HepG2 (cell line): ENCODE measurements at regions not wholly inside any gene's neighbourhood (a gene's known extent, or its start where the extent isn't known, plus 50 kb on each side); places are given as distances from the start of the nearest gene placed in this dataset.

Experiments used
- ATAC-seq: fragments of 200-7000 bp; cut with Tn5 transposase; 3 replicates; pipeline ENCODE4 v1.9.1; 2020; ENCODE audit warnings: mild to moderate bottlenecking, moderate library complexity
- BruUV-seq: library from RNA; stranded (reverse); fragments of 400-500 nt; replicated peaks from 2 replicates; lab custom pipeline; 2021; lab: Mats Ljungman, UMichigan
- CTCF ChIA-PET: fragments of 300-600 bp; formaldehyde crosslinking; extraction: SDS; loops from one replicate; lab custom pipeline; 2021; ENCODE audit warnings: low total read pairs, inconsistent platforms, low intra/inter-chr PET ratio; lab: Yijun Ruan, JAX
- POLR2A ChIA-PET: fragments of 350-600 bp; sonication (Branson Sonifier 250); formaldehyde crosslinking; loops from one replicate; lab custom pipeline; 2020; ENCODE audit warnings: antibody characterized with exemption, inconsistent platforms; lab: Yijun Ruan, JAX
- DNase-seq: peaks from one replicate; pipeline ENCODE4 v3.0.0-alpha.2; 2015; ENCODE audit warnings: low spot score
- FAIRE-seq: peaks from 3 replicates; lab custom pipeline; 2011; peaks lifted over from hg19 to GRCh38; lab: Jason Lieb, UNC
- H2AFZ ChIP-seq: one replicate; pipeline ENCODE4 v1.6.1; 2011; ENCODE audit warnings: low read length, inconsistent platforms
- H3K27ac ChIP-seq: fragments of 300-600 bp; 3 replicates; pipeline ENCODE4 v1.8.0; 2011; ENCODE audit warnings: mixed run types, mild to moderate bottlenecking, mixed read lengths, low read length, inconsistent platforms; ENCODE audit not compliant: insufficient read depth; ENCODE audit errors: extremely low read length
- H3K27me3 ChIP-seq, 2 experiments: fragments of 200-600 bp in 1 of 2; 2 replicates in 1 of 2; 3 replicates in 1 of 2; pipeline versions ENCODE4 v1.6.0 to v1.8.0; 2011; ENCODE audit warnings: low read length in 2 of 2, mild to moderate bottlenecking in 2 of 2, moderate library complexity in 2 of 2, inconsistent platforms in 1 of 2; ENCODE audit not compliant: insufficient read depth in 2 of 2, control insufficient read depth in 1 of 2
- H3K36me3 ChIP-seq, 2 experiments: fragments of 200-600 bp in 1 of 2; replicated peaks in 1 of 2; 2 replicates in 1 of 2; 3 replicates in 1 of 2; pipeline versions ENCODE4 v1.5.1 to v1.8.0; 2011; ENCODE audit warnings: low read length in 2 of 2, inconsistent platforms in 1 of 2; ENCODE audit not compliant: insufficient read depth in 2 of 2, control insufficient read depth in 1 of 2
- H3K4me1 ChIP-seq: 2 replicates; pipeline ENCODE4 v1.5.1; 2012; ENCODE audit warnings: low read length, inconsistent platforms; ENCODE audit not compliant: insufficient read depth
- H3K4me2 ChIP-seq: 2 replicates; pipeline ENCODE4 v1.6.0; 2011; ENCODE audit warnings: low read depth, low read length, inconsistent platforms
- H3K4me3 ChIP-seq, 3 experiments: fragments of 200-600 bp in 1 of 3; sonication (generic), shearing (Covaris generic) in 1 of 3; replicated peaks in 1 of 3; 2 replicates each; pipeline ENCODE4 v1.5.1; 2011 to 2016; ENCODE audit warnings: low read length in 3 of 3, inconsistent platforms in 2 of 3, low read depth in 2 of 3, mild to moderate bottlenecking in 2 of 3, control low read depth in 1 of 3, mixed read lengths in 1 of 3; ENCODE audit not compliant: insufficient read depth in 1 of 3
- H3K79me2 ChIP-seq: one replicate; pipeline ENCODE4 v1.6.1; 2011; ENCODE audit warnings: low read length, inconsistent platforms; ENCODE audit not compliant: insufficient read depth
- H3K9ac ChIP-seq: 2 replicates; pipeline ENCODE4 v1.6.0; 2011; ENCODE audit warnings: mild to moderate bottlenecking, low read depth, low read length, inconsistent platforms; ENCODE audit not compliant: insufficient read depth
- H3K9me3 ChIP-seq: 2 replicates; pipeline ENCODE4 v1.5.1; 2012; ENCODE audit warnings: mild to moderate bottlenecking, low read length
- H4K20me1 ChIP-seq: 2 replicates; pipeline ENCODE4 v1.6.0; 2011; ENCODE audit warnings: inconsistent platforms, mild to moderate bottlenecking, low read length, moderate library complexity; ENCODE audit not compliant: insufficient read depth
- BORCS8-MEF2B ChIP-seq: sonication (generic); formaldehyde crosslinking; IDR thresholded peaks from 2 replicates; pipeline ENCODE4 v1.8.0; 2022; ENCODE audit warnings: mild to moderate bottlenecking, missing genetic modification reagents
- FOXA1 ChIP-seq, 2 experiments: fragments of 450-650 bp in 1 of 2; sonication (generic) in 1 of 2; formaldehyde crosslinking in 1 of 2; IDR thresholded peaks; 2 replicates each; pipeline versions ENCODE4 v1.4.0 to v1.6.1; 2016 to 2020; ENCODE audit warnings: missing genetic modification reagents in 1 of 2
- GATA4 ChIP-seq: sonication (generic); IDR thresholded peaks from 2 replicates; pipeline ENCODE4 v1.6.1; 2016; ENCODE audit warnings: antibody characterized with exemption, low read depth, borderline replicate concordance
- HNRNPLL ChIP-seq: fragments of 200-400 bp; formaldehyde crosslinking; IDR thresholded peaks from 2 replicates; pipeline ENCODE4 v1.6.1; 2017; ENCODE audit warnings: mild to moderate bottlenecking, low read depth, low read length; ENCODE audit not compliant: poor library complexity, severe bottlenecking
- MTF2 ChIP-seq: sonication (generic); formaldehyde crosslinking; IDR thresholded peaks from 2 replicates; pipeline ENCODE4 v1.5.0; 2020; ENCODE audit warnings: missing genetic modification reagents, borderline replicate concordance
- NAIF1 ChIP-seq: sonication (generic); formaldehyde crosslinking; IDR thresholded peaks from 2 replicates; pipeline ENCODE4 v1.5.0; 2020; ENCODE audit warnings: mild to moderate bottlenecking, missing genetic modification reagents, borderline replicate concordance
- NFE2L1 ChIP-seq: sonication (generic); formaldehyde crosslinking; IDR thresholded peaks from 2 replicates; pipeline ENCODE4 v1.4.0; 2020; ENCODE audit warnings: missing genetic modification reagents, mild to moderate bottlenecking, borderline replicate concordance
- NKX3-1 ChIP-seq: sonication (generic); formaldehyde crosslinking; IDR thresholded peaks from 2 replicates; pipeline ENCODE4 v1.5.0; 2020; ENCODE audit warnings: missing genetic modification reagents
- RFX5 ChIP-seq: IDR thresholded peaks from 2 replicates; pipeline ENCODE4 v1.6.1; 2011; ENCODE audit warnings: low read depth, low read length, improper control_type of control experiment
- RNF2 ChIP-seq: fragments of 450-650 bp; conservative IDR thresholded peaks from 2 replicates; pipeline ENCODE4 v1.6.1; 2016; ENCODE audit warnings: low read depth
- SIX1 ChIP-seq: sonication (generic); formaldehyde crosslinking; IDR thresholded peaks from 2 replicates; pipeline ENCODE4 v1.4.0; 2020; ENCODE audit warnings: missing genetic modification reagents, borderline replicate concordance
- STAT5B ChIP-seq: sonication (generic); formaldehyde crosslinking; IDR thresholded peaks from 2 replicates; pipeline ENCODE4 v1.4.0; 2020; ENCODE audit warnings: missing genetic modification reagents
- TCF7 ChIP-seq: sonication (generic); IDR thresholded peaks from 2 replicates; pipeline ENCODE4 v1.6.1; 2016; ENCODE audit warnings: antibody characterized with exemption, low read depth
- THAP11 ChIP-seq: IDR thresholded peaks from 2 replicates; pipeline ENCODE4 v1.6.1; 2016; ENCODE audit warnings: missing biosample characterization, missing genetic modification reagents
- TMF1 ChIP-seq: sonication (generic); formaldehyde crosslinking; IDR thresholded peaks from 2 replicates; pipeline ENCODE4 v1.8.1; 2022; ENCODE audit warnings: low read depth, missing genetic modification reagents
- ZFP1 ChIP-seq: IDR thresholded peaks from 2 replicates; pipeline ENCODE4 v1.6.1; 2016
- ZFP36L1 ChIP-seq: sonication (generic); formaldehyde crosslinking; IDR thresholded peaks from 2 replicates; pipeline ENCODE4 v1.8.0; 2022; ENCODE audit warnings: mild to moderate bottlenecking, missing genetic modification reagents, moderate library complexity
- WGBS: methylation state at CpG from one replicate; pipeline ENCODE4 v1.1.6; 2017; ENCODE audit warnings: low lambda C conversion rate; 5-methylcytosine and 5-hydroxymethylcytosine counted together
- in situ Hi-C: cut with HindIII; loops from 2 replicates; pipeline ENCODE4 v1.10.0; 2017; ENCODE audit warnings: low pct_unique_long_range_greater_than_20kb; ENCODE audit not compliant: extremely low pct_ligation_motif_present
- intact Hi-C: fragments of 100-400 bp; cut with micrococcal nuclease; formaldehyde crosslinking; loops from one replicate; pipeline ENCODE4 v1.10.0; 2022; ENCODE audit not compliant: unreplicated experiment
- TF ChIP-seq, protein P1 (sequence below): sonication (generic); formaldehyde crosslinking; IDR thresholded peaks from 2 replicates; pipeline ENCODE4 v1.8.1; 2022; ENCODE audit warnings: low read depth, mild to moderate bottlenecking, missing genetic modification reagents
- TF ChIP-seq, protein P2 (sequence below): fragments of 450-650 bp; IDR thresholded peaks from 2 replicates; pipeline ENCODE4 v1.6.1; 2016

DNA sequence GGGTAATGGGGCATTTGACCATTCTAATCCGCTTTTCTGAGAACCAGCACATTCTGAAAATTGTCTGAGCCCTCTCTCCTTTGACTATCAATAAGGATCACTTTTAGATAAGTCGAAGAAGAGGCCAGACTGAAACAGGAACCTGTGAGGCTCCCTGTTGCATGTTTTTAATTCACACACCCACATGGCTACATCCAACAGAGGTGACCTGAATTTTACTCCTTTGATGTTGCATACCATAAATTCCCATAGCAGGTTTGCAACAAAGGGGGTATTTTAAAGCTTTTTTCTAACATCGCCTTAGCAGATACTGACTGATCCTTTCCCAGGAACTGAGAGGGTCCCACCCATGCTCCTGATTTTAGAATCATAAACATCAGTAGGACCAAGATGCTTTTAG lies 450.8 kb downstream of the USP25 start:
- in situ Hi-C loops (no loop called here), intact Hi-C loops (no loop called here)
- CTCF ChIA-PET, result no interaction called here
- ATAC-seq (no peak), DNase-seq (peak; percentile 5), FAIRE-seq (no peak)
- H3K4me2 ChIP-seq, result no peak overlapping the region
- H3K4me1 ChIP-seq, result no peaks in the 10 kb centered on the region
- H4K20me1 ChIP-seq, result no peaks in the 10 kb centered on the region
- WGBS, result 5% methylated on average over 3 of the region's 3 CpGs
- no TSS peak for BruUV-seq
- H3K4me3 ChIP-seq, result no peak overlapping the region
- no peaks in the 10 kb centered on the region for H3K27me3 ChIP-seq
- no peaks in the 10 kb centered on the region for H3K79me2 ChIP-seq
- no peaks in the 10 kb centered on the region for H3K9me3 ChIP-seq
- no peak overlapping the region for H3K9ac ChIP-seq
- TF ChIP-seq SIX1 (CRISPR knock-in tag), result no peak
- TF ChIP-seq NFE2L1, result no peak
- no peak for TF ChIP-seq BORCS8-MEF2B (CRISPR knock-in tag)
- no peak for TF ChIP-seq NKX3-1 (CRISPR knock-in tag)
- TF ChIP-seq, protein P1, sequence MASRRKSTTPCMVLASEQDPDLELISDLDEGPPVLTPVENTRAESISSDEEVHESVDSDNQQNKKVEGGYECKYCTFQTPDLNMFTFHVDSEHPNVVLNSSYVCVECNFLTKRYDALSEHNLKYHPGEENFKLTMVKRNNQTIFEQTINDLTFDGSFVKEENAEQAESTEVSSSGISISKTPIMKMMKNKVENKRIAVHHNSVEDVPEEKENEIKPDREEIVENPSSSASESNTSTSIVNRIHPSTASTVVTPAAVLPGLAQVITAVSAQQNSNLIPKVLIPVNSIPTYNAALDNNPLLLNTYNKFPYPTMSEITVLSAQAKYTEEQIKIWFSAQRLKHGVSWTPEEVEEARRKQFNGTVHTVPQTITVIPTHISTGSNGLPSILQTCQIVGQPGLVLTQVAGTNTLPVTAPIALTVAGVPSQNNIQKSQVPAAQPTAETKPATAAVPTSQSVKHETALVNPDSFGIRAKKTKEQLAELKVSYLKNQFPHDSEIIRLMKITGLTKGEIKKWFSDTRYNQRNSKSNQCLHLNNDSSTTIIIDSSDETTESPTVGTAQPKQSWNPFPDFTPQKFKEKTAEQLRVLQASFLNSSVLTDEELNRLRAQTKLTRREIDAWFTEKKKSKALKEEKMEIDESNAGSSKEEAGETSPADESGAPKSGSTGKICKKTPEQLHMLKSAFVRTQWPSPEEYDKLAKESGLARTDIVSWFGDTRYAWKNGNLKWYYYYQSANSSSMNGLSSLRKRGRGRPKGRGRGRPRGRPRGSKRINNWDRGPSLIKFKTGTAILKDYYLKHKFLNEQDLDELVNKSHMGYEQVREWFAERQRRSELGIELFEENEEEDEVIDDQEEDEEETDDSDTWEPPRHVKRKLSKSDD (CRISPR knock-in tag), result no peak
- no peak for TF ChIP-seq RFX5
- no peak for TF ChIP-seq FOXA1 (IDR thresholded peaks at IDR 0.05)
- no peak for TF ChIP-seq FOXA1 (CRISPR knock-in tag; IDR thresholded peaks at IDR 0.05)
- TF ChIP-seq GATA4, result no peak
- no peak for TF ChIP-seq ZFP1 (CRISPR knock-in tag)
- no peak for TF ChIP-seq TCF7
- TF ChIP-seq MTF2 (CRISPR knock-in tag), result no peak
- TF ChIP-seq ZFP36L1 (CRISPR knock-in tag), result no peak
- TF ChIP-seq THAP11 (CRISPR knock-in tag), result no peak
- no peak for TF ChIP-seq RNF2
- TF ChIP-seq TMF1 (CRISPR knock-in tag), result no peak
- TF ChIP-seq HNRNPLL, result no peak
- TF ChIP-seq, protein P2, sequence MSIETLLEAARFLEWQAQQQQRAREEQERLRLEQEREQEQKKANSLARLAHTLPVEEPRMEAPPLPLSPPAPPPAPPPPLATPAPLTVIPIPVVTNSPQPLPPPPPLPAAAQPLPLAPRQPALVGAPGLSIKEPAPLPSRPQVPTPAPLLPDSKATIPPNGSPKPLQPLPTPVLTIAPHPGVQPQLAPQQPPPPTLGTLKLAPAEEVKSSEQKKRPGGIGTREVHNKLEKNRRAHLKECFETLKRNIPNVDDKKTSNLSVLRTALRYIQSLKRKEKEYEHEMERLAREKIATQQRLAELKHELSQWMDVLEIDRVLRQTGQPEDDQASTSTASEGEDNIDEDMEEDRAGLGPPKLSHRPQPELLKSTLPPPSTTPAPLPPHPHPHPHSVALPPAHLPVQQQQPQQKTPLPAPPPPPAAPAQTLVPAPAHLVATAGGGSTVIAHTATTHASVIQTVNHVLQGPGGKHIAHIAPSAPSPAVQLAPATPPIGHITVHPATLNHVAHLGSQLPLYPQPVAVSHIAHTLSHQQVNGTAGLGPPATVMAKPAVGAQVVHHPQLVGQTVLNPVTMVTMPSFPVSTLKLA, result no peak
- TF ChIP-seq STAT5B (CRISPR knock-in tag), result no peak
- no peak for TF ChIP-seq NAIF1 (CRISPR knock-in tag)
- no peak overlapping the region for H2AFZ ChIP-seq
- no peak overlapping the region for H3K27ac ChIP-seq
- POLR2A ChIA-PET, result no interaction called here
- H3K36me3 ChIP-seq, result no peaks in the 10 kb centered on the region
